MV-4-11 (cell line): ENCODE measurements at regions not wholly inside any gene's neighbourhood (a gene's known extent, or its start where the extent isn't known, plus 50 kb on each side); places are given as distances from the start of the nearest gene placed in this dataset.

Experiments used
- DNase-seq: peaks from one replicate; lab custom pipeline; 2025; lab: John Stamatoyannopoulos, UW

- DNase-seq, result no peak
These were observed 97.8 kb upstream of the WWC1 start for GRCh38 chr5:168193493-168194250.

GRCh38 chr5:168195110-168195509 is 96.3 kb upstream of the WWC1 start:
- no peak for DNase-seq

GRCh38 chr5:168198359-168198758 is 93.1 kb upstream of the WWC1 start:
- no peak for DNase-seq

- no peak for DNase-seq
These were observed 88.4 kb upstream of the WWC1 start for GRCh38 chr5:168202996-168203395.

- DNase-seq, result no peak
These were observed 87.3 kb upstream of the WWC1 start for GRCh38 chr5:168204165-168204564.

GRCh38 chr5:168207450-168208029 is 83.9 kb upstream of the WWC1 start:
- no peak for DNase-seq

- DNase-seq, result no peak
These were observed 82.0 kb upstream of the WWC1 start for GRCh38 chr5:168209244-168209995.

- DNase-seq, result no peak
These were observed 81.4 kb upstream of the WWC1 start for GRCh38 chr5:168209997-168210396.

- no peak for DNase-seq
These were observed 80.2 kb upstream of the WWC1 start for GRCh38 chr5:168211245-168211644.

- DNase-seq, result no peak
These were observed 79.5 kb upstream of the WWC1 start for GRCh38 chr5:168211936-168212335.

GRCh38 chr5:168214071-168214470 is 77.4 kb upstream of the WWC1 start:
- DNase-seq, result no peak

- DNase-seq, result no peak
These were observed 76.6 kb upstream of the WWC1 start for GRCh38 chr5:168214886-168215285.

- DNase-seq, result no peak
These were observed 75.8 kb upstream of the WWC1 start for GRCh38 chr5:168215646-168216045.

GRCh38 chr5:168216989-168217388 is 74.5 kb upstream of the WWC1 start:
- DNase-seq, result no peak

- no peak for DNase-seq
These were observed 73.9 kb upstream of the WWC1 start for GRCh38 chr5:168217497-168217896.

GRCh38 chr5:168218746-168219145 is 72.7 kb upstream of the WWC1 start:
- no peak for DNase-seq

GRCh38 chr5:168219515-168220410 is 71.7 kb upstream of the WWC1 start:
- DNase-seq, result peak; percentile 73

- no peak for DNase-seq
These were observed 67.4 kb upstream of the WWC1 start for GRCh38 chr5:168224085-168224484.

GRCh38 chr5:168226012-168226411 is 65.4 kb upstream of the WWC1 start:
- no peak for DNase-seq

- DNase-seq, result no peak
These were observed 64.4 kb upstream of the WWC1 start for GRCh38 chr5:168227001-168227400.

- DNase-seq, result peak; percentile 65
These were observed 63.4 kb upstream of the WWC1 start for GRCh38 chr5:168227973-168228615.

GRCh38 chr5:168228668-168229067 is 62.8 kb upstream of the WWC1 start:
- no peak for DNase-seq
